T-cell (primary cell): ENCODE measurements at regions not wholly inside any gene's neighbourhood (a gene's known extent, or its start where the extent isn't known, plus 50 kb on each side); places are given as distances from the start of the nearest gene placed in this dataset.
A peak's percentile ranks its signal among the peaks of the same experiment; 100 is the strongest.

Experiments used
- ATAC-seq, 4 experiments: fragments of 200-7000 bp in 3 of 4; fragments of 150-1000 bp in 1 of 4; cut with Tn5 transposase; replicated peaks in 1 of 4; 1 replicate in 3 of 4; 2 replicates in 1 of 4; pipeline ENCODE4 v1.10.0; 2021; ENCODE audit warnings: moderate library complexity in 3 of 4, mild to moderate bottlenecking in 2 of 4, moderate number of reproducible peaks in 1 of 4
- CTCF ChIA-PET, 2 donors: fragments of 300-600 bp; sonication (Branson Sonifier 250); formaldehyde crosslinking; loops; one replicate each; lab custom pipeline; 2022; ENCODE audit warnings: antibody characterized with exemption in 2 of 2; lab: Charles Lee
- POLR2A ChIA-PET, 2 donors: fragments of 300-600 bp; sonication (Branson Sonifier 250); formaldehyde crosslinking; loops; one replicate each; lab custom pipeline; 2022; ENCODE audit warnings: antibody characterized with exemption in 2 of 2; lab: Charles Lee
- DNase-seq, 35 experiments: peaks; one replicate each; pipeline versions ENCODE4 v3.0.0 to v3.0.0-alpha.2; 2013 to 2023
- H3K27ac ChIP-seq: one replicate; pipeline ENCODE4 v1.5.1; 2013; ENCODE audit warnings: low read length
- H3K27me3 ChIP-seq, 2 experiments: replicated peaks in 1 of 2; 1 replicate in 1 of 2; 2 replicates in 1 of 2; pipeline versions ENCODE4 v1.6.1 to v1.7.0; 2013; ENCODE audit warnings: low read length in 1 of 2, mixed read lengths in 1 of 2; ENCODE audit not compliant: control insufficient read depth in 2 of 2, insufficient read depth in 2 of 2; ENCODE audit errors: extremely low read depth in 1 of 2
- H3K36me3 ChIP-seq, 2 donors: 1 replicate in 1 of 2; 2 replicates in 1 of 2; pipeline versions ENCODE4 v1.6.1 to v1.7.0; 2013; ENCODE audit warnings: low read length in 1 of 2; ENCODE audit not compliant: control insufficient read depth in 2 of 2, insufficient read depth in 1 of 2; ENCODE audit errors: extremely low read depth in 1 of 2
- H3K4me1 ChIP-seq, 2 experiments: 1 replicate in 1 of 2; 2 replicates in 1 of 2; pipeline versions ENCODE4 v1.6.1 to v1.7.0; 2013; ENCODE audit warnings: low read length in 2 of 2, mixed read lengths in 1 of 2; ENCODE audit not compliant: insufficient read depth in 2 of 2, control insufficient read depth in 1 of 2; ENCODE audit errors: extremely low read depth in 1 of 2
- H3K4me3 ChIP-seq, 2 donors: 1 replicate in 1 of 2; 2 replicates in 1 of 2; pipeline versions ENCODE4 v1.5.1 to v1.7.0; 2013; ENCODE audit warnings: mild to moderate bottlenecking in 2 of 2, low read length in 1 of 2, moderate library complexity in 1 of 2; ENCODE audit not compliant: control insufficient read depth in 1 of 2; ENCODE audit errors: extremely low read depth in 1 of 2
- H3K9me3 ChIP-seq: 2 replicates; pipeline ENCODE4 v1.7.0; 2013
- H3K27ac Mint-ChIP-seq, 2 donors: one replicate each; pipeline ENCODE4 v1.8.0; 2020 to 2021; ENCODE audit warnings: mild to moderate bottlenecking in 2 of 2, mixed read lengths in 2 of 2
- H3K27me3 Mint-ChIP-seq, 2 donors: one replicate each; pipeline ENCODE4 v1.8.0; 2021 to 2022; ENCODE audit warnings: mixed read lengths in 2 of 2
- H3K36me3 Mint-ChIP-seq: one replicate; pipeline ENCODE4 v1.8.0; 2021; ENCODE audit warnings: mixed read lengths
- H3K4me1 Mint-ChIP-seq, 3 donors: one replicate each; pipeline ENCODE4 v1.8.0; 2020 to 2022; ENCODE audit warnings: mixed read lengths in 3 of 3, mild to moderate bottlenecking in 1 of 3
- H3K4me3 Mint-ChIP-seq, 3 donors: one replicate each; pipeline ENCODE4 v1.8.0; 2020 to 2022; ENCODE audit warnings: mild to moderate bottlenecking in 3 of 3, mixed read lengths in 3 of 3, moderate library complexity in 3 of 3
- H3K9me3 Mint-ChIP-seq, 3 donors: one replicate each; pipeline ENCODE4 v1.8.0; 2020 to 2022; ENCODE audit warnings: mixed read lengths in 3 of 3
- WGBS: methylation state at CpG from one replicate; pipeline ENCODE4 v1.1.5; 2013; ENCODE audit warnings: missing lambda C conversion rate; ENCODE audit not compliant: insufficient coverage; 5-methylcytosine and 5-hydroxymethylcytosine counted together

DNA sequence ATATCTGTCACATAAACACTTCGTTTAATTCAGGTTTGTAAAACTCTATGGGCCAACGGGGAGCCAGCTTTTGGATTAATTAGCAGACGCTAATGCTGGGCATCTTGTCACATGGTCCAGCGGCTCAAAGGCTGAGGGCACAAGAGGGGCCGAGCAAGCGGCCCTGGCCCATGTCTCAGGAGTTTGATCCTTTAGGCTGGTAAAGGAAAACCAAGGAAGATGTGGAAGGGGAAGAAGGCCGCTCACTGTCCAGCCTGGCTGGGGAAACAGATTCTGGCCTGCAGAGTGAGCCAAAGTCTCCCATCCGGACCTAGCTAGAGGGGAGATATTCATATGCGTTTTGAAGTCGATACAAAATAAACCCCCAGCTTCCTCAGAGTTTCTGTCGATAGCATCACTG is 248.6 kb upstream of the SIX2 start:
- DNase-seq (no peak), ATAC-seq (no peak)
- Mint-ChIP-seq H3K4me3 (no peak overlapping the region), H3K27me3 (peaks cover 9 to 11% of the 10 kb centered on the region in 2 donors), H3K27ac (no peak overlapping the region), H3K4me1 (peaks cover 0 to 5% (median 0%) of the 10 kb centered on the region in 3 donors), H3K36me3 (no peaks in the 10 kb centered on the region), H3K9me3 (no peaks in the 10 kb centered on the region)
- ChIA-PET CTCF (no interaction called here), POLR2A (no interaction called here)
- Histone ChIP-seq H3K36me3 (no peaks in the 10 kb centered on the region), H3K27me3 (peaks cover 0 to 11% of the 10 kb centered on the region in 2 experiments), H3K27ac (no peak overlapping the region), H3K9me3 (no peaks in the 10 kb centered on the region), H3K4me3 (no peak overlapping the region), H3K4me1 (no peaks in the 10 kb centered on the region)
- 85% methylated on average over 6 of the region's 11 CpGs for WGBS

DNA sequence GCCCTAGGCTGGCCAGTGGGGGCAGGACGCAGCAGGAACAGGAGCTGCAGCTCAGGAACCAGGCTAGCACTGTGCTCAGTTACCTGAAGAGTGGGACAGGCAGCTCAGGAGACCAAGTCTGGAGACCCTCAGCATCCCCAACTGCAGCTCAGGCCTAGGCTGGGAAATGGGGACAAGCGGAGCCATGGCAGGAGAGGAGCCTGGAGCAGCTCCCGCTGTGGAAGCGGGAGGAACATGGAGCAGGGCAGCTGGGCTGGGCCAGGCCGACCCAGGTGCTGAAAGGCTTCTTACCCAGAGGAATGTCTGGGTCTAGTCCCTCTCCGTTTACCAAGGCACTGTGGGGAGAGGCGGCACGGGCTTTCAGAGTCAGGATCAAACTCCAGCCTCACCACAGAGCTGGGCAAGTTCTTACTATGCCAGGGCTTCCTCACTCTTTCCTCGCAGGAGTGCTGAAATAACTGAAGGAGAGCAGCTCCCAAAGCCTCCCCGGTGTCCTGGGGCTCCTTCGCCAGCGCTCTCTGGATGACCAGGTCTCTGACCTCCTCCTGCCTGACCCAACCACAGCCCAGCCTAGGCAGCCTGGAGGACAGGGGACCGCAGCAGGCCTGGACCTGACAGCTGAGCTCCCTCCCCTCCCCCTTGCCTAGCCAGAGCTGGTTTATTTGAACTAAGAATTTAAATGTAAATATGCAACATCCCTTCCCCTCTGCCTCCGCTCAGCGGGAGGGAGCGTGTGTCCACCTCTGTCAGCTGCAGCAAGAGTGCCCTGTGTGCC is 247.8 kb upstream of the SIX2 start:
- Mint-ChIP-seq H3K27ac (no peak overlapping the region), H3K9me3 (no peaks in the 10 kb centered on the region), H3K36me3 (no peaks in the 10 kb centered on the region), H3K4me1 (no peaks in the 10 kb centered on the region), H3K4me3 (no peak overlapping the region), H3K27me3 (peaks cover 4 to 6% of the 10 kb centered on the region in 2 donors)
- Histone ChIP-seq H3K27me3 (peaks cover 0 to 11% of the 10 kb centered on the region in 2 experiments), H3K27ac (no peak overlapping the region), H3K36me3 (no peaks in the 10 kb centered on the region), H3K4me3 (no peak overlapping the region), H3K4me1 (no peaks in the 10 kb centered on the region), H3K9me3 (no peaks in the 10 kb centered on the region)
- DNase-seq (no peak), ATAC-seq (peak in 2 of 4 experiments; percentile 9 to 12)
- ChIA-PET POLR2A (no interaction called here), CTCF (interaction anchor here in 1 of 2 donors (0.6 kb wide), 1 partner anchor 323 kb away, joined by 3 read pairs; no protein-coding TSS in a partner anchor)
- WGBS, result 88% methylated on average over 14 of the region's 16 CpGs

DNA sequence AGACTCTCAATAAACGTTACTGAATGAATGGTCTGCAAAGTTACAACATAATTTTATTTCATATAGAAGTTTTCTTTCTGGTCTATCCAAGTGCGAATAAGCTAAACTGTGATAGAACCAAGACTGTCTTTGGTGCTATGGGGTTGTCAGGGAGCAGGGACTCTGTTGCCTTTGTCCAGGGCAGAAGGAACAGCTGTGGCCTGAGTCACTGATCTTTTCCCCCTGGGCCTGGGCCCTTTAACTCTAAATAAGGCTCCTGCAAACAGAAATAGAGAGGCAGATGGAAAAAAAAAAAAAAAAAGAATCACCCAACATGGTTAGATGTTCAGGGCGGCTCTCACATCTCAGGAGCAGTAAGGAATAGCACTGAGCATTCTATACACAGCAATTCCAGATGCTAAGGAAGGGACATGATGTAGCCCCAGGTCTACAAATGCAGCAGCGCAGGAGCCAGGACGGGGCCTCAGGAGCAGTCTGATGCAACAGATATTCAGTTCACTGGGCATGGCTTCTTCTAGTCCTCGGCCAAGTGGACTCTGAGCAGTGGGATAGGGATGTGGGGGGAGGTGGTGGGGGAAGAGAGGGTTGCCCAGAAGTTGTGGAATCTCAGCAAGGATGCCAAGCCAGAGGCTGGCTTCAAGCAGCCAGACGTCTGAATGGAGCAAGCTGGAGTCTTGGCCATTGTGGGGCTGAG is 247.1 kb upstream of the SIX2 start:
- Histone ChIP-seq H3K4me3 (no peak overlapping the region), H3K36me3 (no peaks in the 10 kb centered on the region), H3K27ac (no peak overlapping the region), H3K4me1 (no peaks in the 10 kb centered on the region), H3K9me3 (no peaks in the 10 kb centered on the region), H3K27me3 (peaks cover 0 to 11% of the 10 kb centered on the region in 2 experiments)
- WGBS, result 76% methylated on average over 4 of the region's 7 CpGs
- Mint-ChIP-seq H3K4me1 (no peaks in the 10 kb centered on the region), H3K27ac (no peak overlapping the region), H3K27me3 (peaks cover 4 to 6% of the 10 kb centered on the region in 2 donors), H3K4me3 (no peak overlapping the region), H3K36me3 (no peaks in the 10 kb centered on the region), H3K9me3 (no peaks in the 10 kb centered on the region)
- ATAC-seq, result no peak
- CTCF ChIA-PET, result no interaction called here
- no peak for DNase-seq
- POLR2A ChIA-PET, result no interaction called here

DNA sequence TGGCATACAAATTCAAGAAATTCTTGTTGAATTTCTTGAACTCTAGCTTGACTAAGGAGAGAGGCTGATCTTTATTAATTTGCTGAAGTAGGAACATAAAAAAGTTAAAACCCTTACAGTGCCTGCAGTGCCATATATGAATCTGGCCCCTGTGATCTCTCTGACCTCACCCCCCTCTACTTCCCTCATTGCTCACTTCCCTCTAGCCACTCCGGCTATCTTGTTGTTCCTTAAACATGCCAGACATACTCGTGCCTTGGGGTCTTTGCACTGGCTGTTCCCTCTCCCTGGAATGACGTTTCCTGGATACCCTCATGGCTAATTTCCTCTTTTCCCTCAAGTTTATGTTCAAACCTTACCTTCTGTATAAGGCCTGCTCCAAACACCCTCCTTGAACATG is 246.3 kb upstream of the SIX2 start:
- Mint-ChIP-seq H3K36me3 (no peaks in the 10 kb centered on the region), H3K4me3 (no peak overlapping the region), H3K4me1 (no peaks in the 10 kb centered on the region), H3K9me3 (no peaks in the 10 kb centered on the region), H3K27me3 (peaks cover under 1 to 4% of the 10 kb centered on the region in 2 donors), H3K27ac (no peak overlapping the region)
- no peak for DNase-seq
- no peaks in the 10 kb centered on the region for H3K36me3 ChIP-seq
- POLR2A ChIA-PET, result no interaction called here
- WGBS, result 89% methylated on average over 3 of the region's 3 CpGs
- H3K4me1 ChIP-seq, result no peaks in the 10 kb centered on the region
- no peak overlapping the region for H3K4me3 ChIP-seq
- H3K27me3 ChIP-seq, result peaks cover 0 to 11% of the 10 kb centered on the region in 2 experiments
- no peak for ATAC-seq
- no peak overlapping the region for H3K27ac ChIP-seq
- no peaks in the 10 kb centered on the region for H3K9me3 ChIP-seq
- CTCF ChIA-PET, result no interaction called here

DNA sequence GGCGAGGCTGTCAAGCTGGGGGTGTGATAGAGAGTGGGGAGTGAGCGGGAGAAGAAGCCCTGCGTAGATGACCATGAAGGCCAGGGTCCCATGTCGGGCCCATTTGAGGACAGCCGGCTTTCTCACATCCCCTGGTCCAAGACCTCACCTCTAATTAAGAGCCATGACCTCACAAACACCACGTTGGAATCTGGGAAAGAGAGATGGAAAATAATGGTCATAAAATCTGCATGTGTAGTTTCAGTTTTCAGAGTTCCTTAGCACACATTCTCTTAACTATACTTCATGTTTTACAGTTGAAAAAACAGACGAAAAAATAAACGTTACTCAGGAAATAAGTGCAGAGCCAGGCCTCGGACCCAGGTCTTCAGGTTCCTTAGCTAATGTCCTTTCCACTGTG is 244.8 kb upstream of the SIX2 start:
- no peaks in the 10 kb centered on the region for H3K36me3 Mint-ChIP-seq
- H3K4me3 Mint-ChIP-seq, result no peak overlapping the region
- H3K4me1 ChIP-seq, result no peaks in the 10 kb centered on the region
- DNase-seq (no peak), ATAC-seq (no peak)
- ChIA-PET POLR2A (no interaction called here), CTCF (no interaction called here)
- H3K9me3 Mint-ChIP-seq, result no peaks in the 10 kb centered on the region
- H3K27ac ChIP-seq, result no peak overlapping the region
- H3K27ac Mint-ChIP-seq, result no peak overlapping the region
- H3K36me3 ChIP-seq, result no peaks in the 10 kb centered on the region
- H3K9me3 ChIP-seq, result no peaks in the 10 kb centered on the region
- no peak overlapping the region for H3K4me3 ChIP-seq
- peaks cover 0 to 8% of the 10 kb centered on the region in 2 experiments for H3K27me3 ChIP-seq
- H3K27me3 Mint-ChIP-seq, result peaks cover 2 to 7% of the 10 kb centered on the region in 2 donors
- 72% methylated on average over 3 of the region's 9 CpGs for WGBS
- H3K4me1 Mint-ChIP-seq, result no peaks in the 10 kb centered on the region

DNA sequence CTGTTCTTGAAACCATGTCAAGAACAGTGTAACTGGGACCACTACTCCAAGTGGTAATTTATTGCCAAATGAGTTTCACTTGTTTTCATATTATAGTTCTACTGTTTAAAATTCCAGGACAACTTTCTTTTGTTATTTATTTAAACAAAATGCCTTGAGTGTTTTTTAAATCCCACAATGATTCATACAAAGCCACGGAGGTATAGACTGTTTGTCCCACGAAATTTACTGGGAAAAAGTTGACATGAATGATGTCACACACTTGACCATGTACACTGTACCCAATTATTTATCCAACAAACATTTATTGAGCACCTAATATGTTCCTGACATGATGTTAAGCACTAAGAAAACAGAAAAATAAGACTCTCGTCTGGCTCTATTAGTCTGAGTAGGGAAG is 243.9 kb upstream of the SIX2 start:
- Mint-ChIP-seq H3K4me3 (no peak overlapping the region), H3K9me3 (no peaks in the 10 kb centered on the region)
- POLR2A ChIA-PET, result no interaction called here

More for the DNA sequence above, 243.9 kb upstream of the SIX2 start:
- Histone ChIP-seq H3K36me3 (no peaks in the 10 kb centered on the region), H3K4me1 (no peaks in the 10 kb centered on the region), H3K4me3 (no peak overlapping the region), H3K9me3 (no peaks in the 10 kb centered on the region), H3K27me3 (peaks cover 0 to 5% of the 10 kb centered on the region in 2 experiments), H3K27ac (no peak overlapping the region)
- DNase-seq (no peak), ATAC-seq (no peak)
- peaks cover 5% of the 10 kb centered on the region in 2 donors for H3K27me3 Mint-ChIP-seq
- no CpG with 5 or more reads among the region's 3 CpGs for WGBS
- no peak overlapping the region for H3K27ac Mint-ChIP-seq
- CTCF ChIA-PET, result no interaction called here
- no peaks in the 10 kb centered on the region for H3K4me1 Mint-ChIP-seq
- H3K36me3 Mint-ChIP-seq, result no peaks in the 10 kb centered on the region
